ENCODE measurements at regions not wholly inside any gene's neighbourhood (a gene's known extent, or its start where the extent isn't known, plus 50 kb on each side); places are given as distances from the start of the nearest gene placed in this dataset.

DNA sequence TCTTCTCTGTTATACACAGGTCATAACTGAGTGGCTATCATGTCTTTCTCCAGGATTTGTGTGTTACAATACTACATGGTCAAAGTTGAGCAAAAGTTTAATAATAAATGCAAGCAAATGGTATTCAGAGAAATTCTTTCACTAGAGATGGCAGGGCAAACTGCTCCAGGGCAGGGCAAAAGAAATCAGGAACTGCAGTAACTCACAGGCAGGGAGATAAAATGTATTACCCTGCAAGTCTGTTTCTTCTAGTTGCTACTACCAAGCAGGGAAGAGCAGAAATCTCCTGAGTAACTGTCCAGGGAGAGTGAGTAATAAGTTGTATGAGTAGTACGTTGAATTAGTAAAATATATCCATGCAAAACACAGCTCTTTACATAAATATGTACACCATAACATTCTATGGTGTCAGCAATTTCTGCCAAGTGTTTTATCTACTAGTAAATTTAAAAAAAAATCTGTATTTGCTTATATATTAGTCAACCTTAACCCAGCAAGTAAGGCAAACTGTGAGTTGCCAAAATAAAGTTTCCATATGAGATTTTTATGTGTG, 404.1 kb downstream of the ZEB2 start (continued):
- TF ChIP-seq, protein P1, sequence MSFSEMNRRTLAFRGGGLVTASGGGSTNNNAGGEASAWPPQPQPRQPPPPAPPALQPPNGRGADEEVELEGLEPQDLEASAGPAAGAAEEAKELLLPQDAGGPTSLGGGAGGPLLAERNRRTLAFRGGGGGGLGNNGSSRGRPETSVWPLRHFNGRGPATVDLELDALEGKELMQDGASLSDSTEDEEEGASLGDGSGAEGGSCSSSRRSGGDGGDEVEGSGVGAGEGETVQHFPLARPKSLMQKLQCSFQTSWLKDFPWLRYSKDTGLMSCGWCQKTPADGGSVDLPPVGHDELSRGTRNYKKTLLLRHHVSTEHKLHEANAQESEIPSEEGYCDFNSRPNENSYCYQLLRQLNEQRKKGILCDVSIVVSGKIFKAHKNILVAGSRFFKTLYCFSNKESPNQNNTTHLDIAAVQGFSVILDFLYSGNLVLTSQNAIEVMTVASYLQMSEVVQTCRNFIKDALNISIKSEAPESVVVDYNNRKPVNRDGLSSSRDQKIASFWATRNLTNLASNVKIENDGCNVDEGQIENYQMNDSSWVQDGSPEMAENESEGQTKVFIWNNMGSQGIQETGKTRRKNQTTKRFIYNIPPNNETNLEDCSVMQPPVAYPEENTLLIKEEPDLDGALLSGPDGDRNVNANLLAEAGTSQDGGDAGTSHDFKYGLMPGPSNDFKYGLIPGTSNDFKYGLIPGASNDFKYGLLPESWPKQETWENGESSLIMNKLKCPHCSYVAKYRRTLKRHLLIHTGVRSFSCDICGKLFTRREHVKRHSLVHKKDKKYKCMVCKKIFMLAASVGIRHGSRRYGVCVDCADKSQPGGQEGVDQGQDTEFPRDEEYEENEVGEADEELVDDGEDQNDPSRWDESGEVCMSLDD (tag by site-specific recombination; IDR thresholded peaks at IDR 0.05) = no peak
- TF ChIP-seq, protein P2, sequence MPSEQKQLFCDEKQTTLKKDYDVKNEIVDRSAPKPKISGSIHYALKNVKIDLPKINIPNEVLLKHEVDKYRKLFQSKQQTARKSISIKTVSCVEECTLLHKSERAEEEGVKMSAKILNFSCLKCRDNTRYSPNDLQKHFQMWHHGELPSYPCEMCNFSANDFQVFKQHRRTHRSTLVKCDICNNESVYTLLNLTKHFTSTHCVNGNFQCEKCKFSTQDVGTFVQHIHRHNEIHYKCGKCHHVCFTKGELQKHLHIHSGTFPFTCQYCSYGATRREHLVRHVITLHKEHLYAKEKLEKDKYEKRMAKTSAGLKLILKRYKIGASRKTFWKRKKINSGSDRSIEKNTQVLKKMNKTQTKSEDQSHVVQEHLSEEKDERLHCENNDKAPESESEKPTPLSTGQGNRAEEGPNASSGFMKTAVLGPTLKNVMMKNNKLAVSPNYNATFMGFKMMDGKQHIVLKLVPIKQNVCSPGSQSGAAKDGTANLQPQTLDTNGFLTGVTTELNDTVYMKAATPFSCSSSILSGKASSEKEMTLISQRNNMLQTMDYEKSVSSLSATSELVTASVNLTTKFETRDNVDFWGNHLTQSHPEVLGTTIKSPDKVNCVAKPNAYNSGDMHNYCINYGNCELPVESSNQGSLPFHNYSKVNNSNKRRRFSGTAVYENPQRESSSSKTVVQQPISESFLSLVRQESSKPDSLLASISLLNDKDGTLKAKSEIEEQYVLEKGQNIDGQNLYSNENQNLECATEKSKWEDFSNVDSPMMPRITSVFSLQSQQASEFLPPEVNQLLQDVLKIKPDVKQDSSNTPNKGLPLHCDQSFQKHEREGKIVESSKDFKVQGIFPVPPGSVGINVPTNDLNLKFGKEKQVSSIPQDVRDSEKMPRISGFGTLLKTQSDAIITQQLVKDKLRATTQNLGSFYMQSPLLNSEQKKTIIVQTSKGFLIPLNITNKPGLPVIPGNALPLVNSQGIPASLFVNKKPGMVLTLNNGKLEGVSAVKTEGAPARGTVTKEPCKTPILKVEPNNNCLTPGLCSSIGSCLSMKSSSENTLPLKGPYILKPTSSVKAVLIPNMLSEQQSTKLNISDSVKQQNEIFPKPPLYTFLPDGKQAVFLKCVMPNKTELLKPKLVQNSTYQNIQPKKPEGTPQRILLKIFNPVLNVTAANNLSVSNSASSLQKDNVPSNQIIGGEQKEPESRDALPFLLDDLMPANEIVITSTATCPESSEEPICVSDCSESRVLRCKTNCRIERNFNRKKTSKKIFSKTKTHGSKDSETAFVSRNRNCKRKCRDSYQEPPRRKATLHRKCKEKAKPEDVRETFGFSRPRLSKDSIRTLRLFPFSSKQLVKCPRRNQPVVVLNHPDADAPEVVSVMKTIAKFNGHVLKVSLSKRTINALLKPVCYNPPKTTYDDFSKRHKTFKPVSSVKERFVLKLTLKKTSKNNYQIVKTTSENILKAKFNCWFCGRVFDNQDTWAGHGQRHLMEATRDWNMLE (tag by site-specific recombination; conservative IDR thresholded peaks at IDR 0.05; ENCODE audit: low read depth) = no peak
- TF ChIP-seq, protein P3, sequence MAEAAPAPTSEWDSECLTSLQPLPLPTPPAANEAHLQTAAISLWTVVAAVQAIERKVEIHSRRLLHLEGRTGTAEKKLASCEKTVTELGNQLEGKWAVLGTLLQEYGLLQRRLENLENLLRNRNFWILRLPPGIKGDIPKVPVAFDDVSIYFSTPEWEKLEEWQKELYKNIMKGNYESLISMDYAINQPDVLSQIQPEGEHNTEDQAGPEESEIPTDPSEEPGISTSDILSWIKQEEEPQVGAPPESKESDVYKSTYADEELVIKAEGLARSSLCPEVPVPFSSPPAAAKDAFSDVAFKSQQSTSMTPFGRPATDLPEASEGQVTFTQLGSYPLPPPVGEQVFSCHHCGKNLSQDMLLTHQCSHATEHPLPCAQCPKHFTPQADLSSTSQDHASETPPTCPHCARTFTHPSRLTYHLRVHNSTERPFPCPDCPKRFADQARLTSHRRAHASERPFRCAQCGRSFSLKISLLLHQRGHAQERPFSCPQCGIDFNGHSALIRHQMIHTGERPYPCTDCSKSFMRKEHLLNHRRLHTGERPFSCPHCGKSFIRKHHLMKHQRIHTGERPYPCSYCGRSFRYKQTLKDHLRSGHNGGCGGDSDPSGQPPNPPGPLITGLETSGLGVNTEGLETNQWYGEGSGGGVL (tag by site-specific recombination; IDR thresholded peaks at IDR 0.05) = no peak
- no peak for TF ChIP-seq ZNF571 (tag by site-specific recombination; IDR thresholded peaks at IDR 0.05)
- TF ChIP-seq KLF1 (tag by site-specific recombination; IDR thresholded peaks at IDR 0.05) = no peak
- no peak for TF ChIP-seq ZNF701 (tag by site-specific recombination; IDR thresholded peaks at IDR 0.05)

DNA sequence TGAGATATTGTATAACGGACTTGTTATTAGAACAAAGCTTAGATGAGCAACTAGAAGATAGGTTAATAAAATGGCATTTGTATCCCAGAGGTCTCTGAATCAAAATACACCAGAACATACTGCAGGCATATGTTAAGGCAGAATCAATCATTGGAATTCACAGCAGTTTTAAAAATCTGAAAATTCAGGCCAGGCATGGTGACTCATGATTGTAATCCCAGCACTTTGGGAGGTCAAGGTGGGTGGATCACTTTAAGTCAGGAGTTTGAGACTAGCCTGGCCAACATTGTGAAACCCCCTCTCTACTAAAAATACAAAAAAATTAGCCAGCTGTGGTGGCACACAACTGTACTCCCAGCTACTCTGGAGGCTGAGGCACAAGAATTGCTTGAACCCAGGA, 405.2 kb downstream of the ZEB2 start:
- H3K9me3 ChIP-seq (ENCODE audit: control insufficient read depth, insufficient read depth, low read depth, low read length) = no peaks in the 10 kb centered on the region
- 0 out of 2 replicates have a peak, but pooled peaks cover 2% of the 10 kb centered on the region for H3K4me1 ChIP-seq (ENCODE audit: control insufficient read depth, insufficient read depth, low read length)
- ChIA-PET CTCF (no interaction called here), POLR2A (no interaction called here)
- H3K27ac ChIP-seq (ENCODE audit: extremely low read depth, low read depth, low read length) = no peak overlapping the region
- H3K36me3 ChIP-seq (ENCODE audit: control insufficient read depth in 2 of 2, insufficient read depth in 1 of 2, low read length in 2 of 2) = no peaks in the 10 kb centered on the region
- no peak for TF ChIP-seq ZNF544 (tag by site-specific recombination; IDR thresholded peaks at IDR 0.05)
- TF ChIP-seq, protein P4, sequence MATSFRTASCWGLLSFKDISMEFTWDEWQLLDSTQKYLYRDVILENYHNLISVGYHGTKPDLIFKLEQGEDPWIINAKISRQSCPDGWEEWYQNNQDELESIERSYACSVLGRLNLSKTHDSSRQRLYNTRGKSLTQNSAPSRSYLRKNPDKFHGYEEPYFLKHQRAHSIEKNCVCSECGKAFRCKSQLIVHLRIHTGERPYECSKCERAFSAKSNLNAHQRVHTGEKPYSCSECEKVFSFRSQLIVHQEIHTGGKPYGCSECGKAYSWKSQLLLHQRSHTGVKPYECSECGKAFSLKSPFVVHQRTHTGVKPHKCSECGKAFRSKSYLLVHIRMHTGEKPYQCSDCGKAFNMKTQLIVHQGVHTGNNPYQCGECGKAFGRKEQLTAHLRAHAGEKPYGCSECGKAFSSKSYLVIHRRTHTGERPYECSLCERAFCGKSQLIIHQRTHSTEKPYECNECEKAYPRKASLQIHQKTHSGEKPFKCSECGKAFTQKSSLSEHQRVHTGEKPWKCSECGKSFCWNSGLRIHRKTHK (tag by site-specific recombination; IDR thresholded peaks at IDR 0.05) = no peak
- TF ChIP-seq, protein P5, sequence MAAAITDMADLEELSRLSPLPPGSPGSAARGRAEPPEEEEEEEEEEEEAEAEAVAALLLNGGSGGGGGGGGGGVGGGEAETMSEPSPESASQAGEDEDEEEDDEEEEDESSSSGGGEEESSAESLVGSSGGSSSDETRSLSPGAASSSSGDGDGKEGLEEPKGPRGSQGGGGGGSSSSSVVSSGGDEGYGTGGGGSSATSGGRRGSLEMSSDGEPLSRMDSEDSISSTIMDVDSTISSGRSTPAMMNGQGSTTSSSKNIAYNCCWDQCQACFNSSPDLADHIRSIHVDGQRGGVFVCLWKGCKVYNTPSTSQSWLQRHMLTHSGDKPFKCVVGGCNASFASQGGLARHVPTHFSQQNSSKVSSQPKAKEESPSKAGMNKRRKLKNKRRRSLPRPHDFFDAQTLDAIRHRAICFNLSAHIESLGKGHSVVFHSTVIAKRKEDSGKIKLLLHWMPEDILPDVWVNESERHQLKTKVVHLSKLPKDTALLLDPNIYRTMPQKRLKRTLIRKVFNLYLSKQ (tag by site-specific recombination; IDR thresholded peaks at IDR 0.05; ENCODE audit: borderline replicate concordance) = no peak
- TF ChIP-seq, protein P6, sequence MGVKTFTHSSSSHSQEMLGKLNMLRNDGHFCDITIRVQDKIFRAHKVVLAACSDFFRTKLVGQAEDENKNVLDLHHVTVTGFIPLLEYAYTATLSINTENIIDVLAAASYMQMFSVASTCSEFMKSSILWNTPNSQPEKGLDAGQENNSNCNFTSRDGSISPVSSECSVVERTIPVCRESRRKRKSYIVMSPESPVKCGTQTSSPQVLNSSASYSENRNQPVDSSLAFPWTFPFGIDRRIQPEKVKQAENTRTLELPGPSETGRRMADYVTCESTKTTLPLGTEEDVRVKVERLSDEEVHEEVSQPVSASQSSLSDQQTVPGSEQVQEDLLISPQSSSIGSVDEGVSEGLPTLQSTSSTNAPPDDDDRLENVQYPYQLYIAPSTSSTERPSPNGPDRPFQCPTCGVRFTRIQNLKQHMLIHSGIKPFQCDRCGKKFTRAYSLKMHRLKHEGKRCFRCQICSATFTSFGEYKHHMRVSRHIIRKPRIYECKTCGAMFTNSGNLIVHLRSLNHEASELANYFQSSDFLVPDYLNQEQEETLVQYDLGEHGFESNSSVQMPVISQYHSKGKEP (tag by site-specific recombination; IDR thresholded peaks at IDR 0.05) = no peak
- TF ChIP-seq HOXD13 (CRISPR knock-in tag; IDR thresholded peaks at IDR 0.05; ENCODE audit: borderline replicate concordance) = no peak
- TF ChIP-seq ZNF843 (tag by site-specific recombination; IDR thresholded peaks at IDR 0.05) = no peak
- no peak for TF ChIP-seq YY2 (tag by site-specific recombination; IDR thresholded peaks at IDR 0.05)
- TF ChIP-seq ZNF174 (tag by site-specific recombination; IDR thresholded peaks at IDR 0.05) = no peak
- H3K4me3 ChIP-seq (ENCODE audit: low read depth, low read length) = no peak overlapping the region
